ENCODE measurements at regions not wholly inside any gene's neighbourhood (a gene's known extent, or its start where the extent isn't known, plus 50 kb on each side); places are given as distances from the start of the nearest gene placed in this dataset.

DNA sequence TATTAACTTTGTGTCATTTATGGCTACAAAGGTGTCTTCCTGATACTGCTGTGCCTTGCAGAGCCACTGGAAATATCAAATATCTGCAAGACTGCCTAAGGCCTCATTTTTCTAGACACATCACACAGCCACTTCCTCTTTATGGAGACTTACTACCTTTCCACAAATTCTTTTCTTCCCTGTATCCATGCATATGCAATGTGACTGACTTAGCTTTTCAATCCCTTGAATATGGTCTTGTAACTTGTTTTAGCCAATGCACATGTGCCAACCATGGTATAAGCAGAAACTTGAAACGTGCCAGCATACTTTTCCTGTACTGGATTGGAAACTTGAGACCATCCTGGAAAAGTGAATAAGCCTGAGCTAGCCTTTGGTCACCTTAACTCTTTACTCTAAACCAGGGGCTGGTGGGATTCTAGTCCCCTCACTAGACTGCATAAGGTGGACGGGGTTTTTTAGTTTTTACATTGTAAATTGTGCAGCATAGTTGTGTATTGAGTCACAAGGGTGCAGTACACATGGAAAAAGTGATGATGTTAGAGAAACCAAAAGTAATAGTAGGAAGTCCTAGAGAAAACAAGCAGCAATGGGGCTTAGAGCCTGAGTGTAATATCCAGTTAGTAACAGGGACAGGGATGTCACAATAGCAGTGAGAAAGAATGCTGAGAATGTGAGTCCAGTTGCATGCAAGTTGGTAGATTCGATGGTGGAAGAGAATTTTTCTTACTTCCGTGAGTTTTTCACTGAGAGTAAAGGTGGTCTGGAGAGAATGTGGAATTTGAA lies 879.5 kb downstream of the SORCS1 start:
- TF ChIP-seq, protein P1, sequence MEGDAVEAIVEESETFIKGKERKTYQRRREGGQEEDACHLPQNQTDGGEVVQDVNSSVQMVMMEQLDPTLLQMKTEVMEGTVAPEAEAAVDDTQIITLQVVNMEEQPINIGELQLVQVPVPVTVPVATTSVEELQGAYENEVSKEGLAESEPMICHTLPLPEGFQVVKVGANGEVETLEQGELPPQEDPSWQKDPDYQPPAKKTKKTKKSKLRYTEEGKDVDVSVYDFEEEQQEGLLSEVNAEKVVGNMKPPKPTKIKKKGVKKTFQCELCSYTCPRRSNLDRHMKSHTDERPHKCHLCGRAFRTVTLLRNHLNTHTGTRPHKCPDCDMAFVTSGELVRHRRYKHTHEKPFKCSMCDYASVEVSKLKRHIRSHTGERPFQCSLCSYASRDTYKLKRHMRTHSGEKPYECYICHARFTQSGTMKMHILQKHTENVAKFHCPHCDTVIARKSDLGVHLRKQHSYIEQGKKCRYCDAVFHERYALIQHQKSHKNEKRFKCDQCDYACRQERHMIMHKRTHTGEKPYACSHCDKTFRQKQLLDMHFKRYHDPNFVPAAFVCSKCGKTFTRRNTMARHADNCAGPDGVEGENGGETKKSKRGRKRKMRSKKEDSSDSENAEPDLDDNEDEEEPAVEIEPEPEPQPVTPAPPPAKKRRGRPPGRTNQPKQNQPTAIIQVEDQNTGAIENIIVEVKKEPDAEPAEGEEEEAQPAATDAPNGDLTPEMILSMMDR (IDR thresholded peaks at IDR 0.05 in 8 of 11, conservative IDR thresholded peaks at IDR 0.05 in 3 of 11), result no peak
- TF ChIP-seq POLR2AphosphoS5 (IDR thresholded peaks at IDR 0.05) (no peak), POLR2A (IDR thresholded peaks at IDR 0.05) (no peak)
- no peak for DNase-seq
- no peaks in the 10 kb centered on the region for H3K4me1 ChIP-seq
- 54 to 67% (median 59%) methylated on average over 4 of the region's 4 CpGs for WGBS, 5 donors
- no peaks in the 10 kb centered on the region for H3K36me3 ChIP-seq
- H3K27me3 ChIP-seq (replicated peaks in 1 of 7), result no peaks in the 10 kb centered on the region
- no peak overlapping the region for H3K4me3 ChIP-seq
- peaks cover 0 to 26% (median 4%) of the 10 kb centered on the region in 8 donors for H3K9me3 ChIP-seq
- intact Hi-C loops (cut with DNase I; ENCODE audit: low total_unique reads), result no loop called here
- no peak overlapping the region for H3K27ac ChIP-seq

DNA sequence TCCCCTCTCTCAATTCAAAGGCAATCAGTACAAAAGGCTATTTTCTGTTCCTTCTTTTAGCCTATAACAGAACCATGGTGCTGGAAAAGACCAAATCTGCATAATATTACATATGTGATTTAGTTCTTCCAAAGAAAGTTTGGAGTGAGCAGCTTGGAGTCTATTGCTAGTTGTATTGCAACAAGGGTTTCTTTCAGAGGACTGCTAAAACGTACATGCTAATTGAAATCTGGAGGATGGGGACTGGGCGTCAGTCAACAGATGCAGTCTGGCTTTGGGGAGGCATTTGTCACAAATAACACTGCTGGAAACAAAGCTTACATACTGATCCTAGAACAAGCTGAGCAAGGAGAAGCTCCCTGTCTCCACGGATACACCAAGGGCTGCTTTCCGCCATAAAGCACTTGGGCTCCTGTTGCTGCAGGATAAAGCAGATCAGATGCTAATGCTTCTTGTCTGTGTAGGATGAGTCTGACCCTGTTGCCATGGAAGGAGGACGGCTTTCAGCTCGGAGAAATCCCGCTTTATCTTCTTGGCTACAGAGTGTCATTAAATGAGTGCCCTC lies 883.5 kb downstream of the SORCS1 start:
- no peak for TF ChIP-seq POLR2A (IDR thresholded peaks at IDR 0.05)
- TF ChIP-seq POLR2AphosphoS5 (IDR thresholded peaks at IDR 0.05), result no peak
- TF ChIP-seq, protein P1 (IDR thresholded peaks at IDR 0.05 in 8 of 11, conservative IDR thresholded peaks at IDR 0.05 in 3 of 11), result no peak
- no peak overlapping the region for H3K4me3 ChIP-seq
- no peaks in the 10 kb centered on the region for H3K4me1 ChIP-seq
- DNase-seq, result no peak
- H3K9me3 ChIP-seq, result peaks cover 0 to 19% (median 4%) of the 10 kb centered on the region in 8 donors
- no peaks in the 10 kb centered on the region for H3K27me3 ChIP-seq (replicated peaks in 1 of 7)
- no peaks in the 10 kb centered on the region for H3K36me3 ChIP-seq
- intact Hi-C loops (cut with DNase I; ENCODE audit: low total_unique reads), result no loop called here
- no peak overlapping the region for H3K27ac ChIP-seq
- WGBS, 5 donors, result 54 to 76% (median 70%) methylated on average over 7 of the region's 7 CpGs

DNA sequence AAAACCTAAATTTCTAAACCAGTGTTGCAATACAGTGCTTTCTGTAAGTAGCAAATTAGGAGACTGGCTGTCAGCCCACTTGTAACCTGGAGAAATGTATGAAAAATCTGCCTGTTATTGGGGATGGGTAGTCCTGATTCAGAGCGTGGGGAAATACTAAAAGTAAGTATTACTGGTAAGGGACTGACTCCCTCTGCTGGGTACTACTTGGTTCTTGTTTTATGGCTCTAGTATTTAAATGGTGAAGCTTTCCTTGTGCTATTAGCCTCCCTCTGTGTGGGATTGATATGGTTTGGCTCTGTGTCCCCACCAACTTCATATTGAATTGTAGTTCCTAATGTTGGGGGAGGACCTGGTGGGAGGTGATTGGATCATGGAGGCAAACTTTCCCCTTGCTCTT lies 886.1 kb downstream of the SORCS1 start:
- Histone ChIP-seq H3K36me3 (no peaks in the 10 kb centered on the region), H3K4me3 (no peak overlapping the region), H3K27me3 (replicated peaks in 1 of 7) (no peaks in the 10 kb centered on the region), H3K9me3 (peaks cover 0 to 12% (median 3%) of the 10 kb centered on the region in 8 donors), H3K4me1 (no peaks in the 10 kb centered on the region), H3K27ac (no peak overlapping the region)
- no peak for DNase-seq
- intact Hi-C loops (cut with DNase I; ENCODE audit: low total_unique reads), result no loop called here
- 52 to 70% (median 61%) methylated on average over 1 of the region's 1 CpG for WGBS, 5 donors
- TF ChIP-seq POLR2AphosphoS5 (IDR thresholded peaks at IDR 0.05) (no peak), POLR2A (IDR thresholded peaks at IDR 0.05) (no peak)
- TF ChIP-seq, protein P1 (IDR thresholded peaks at IDR 0.05 in 8 of 11, conservative IDR thresholded peaks at IDR 0.05 in 3 of 11), result no peak

DNA sequence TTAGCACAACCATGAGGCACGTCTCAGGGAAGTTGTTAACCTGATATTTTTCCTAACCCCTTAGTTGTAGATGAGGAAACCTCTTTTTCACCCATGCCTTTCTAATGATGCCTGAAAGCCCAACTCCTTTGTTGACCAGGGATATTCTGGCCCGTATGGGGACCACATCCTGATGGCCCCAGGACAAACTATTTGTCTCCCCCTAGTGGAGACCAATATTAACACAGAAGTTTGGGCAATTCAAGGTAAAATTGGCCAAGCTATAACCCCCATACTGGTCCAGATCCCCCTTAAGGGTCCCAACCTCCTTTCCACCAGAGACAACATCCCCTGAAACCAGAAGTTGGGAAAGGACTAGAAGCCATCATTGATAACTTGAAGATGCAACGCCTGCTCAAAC lies 893.3 kb downstream of the SORCS1 start:
- peaks cover 0 to 34% (median 0%) of the 10 kb centered on the region in 8 donors for H3K9me3 ChIP-seq
- 73 to 84% (median 79%) methylated on average over 3 of the region's 3 CpGs; no CpG with 5 or more reads in 1 of the 5 donors for WGBS, 5 donors
- H3K27me3 ChIP-seq (replicated peaks in 1 of 7), result no peaks in the 10 kb centered on the region
- H3K4me3 ChIP-seq, result no peak overlapping the region
- no peaks in the 10 kb centered on the region for H3K36me3 ChIP-seq
- intact Hi-C loops (cut with DNase I; ENCODE audit: low total_unique reads), result no loop called here
- H3K27ac ChIP-seq, result no peak overlapping the region
- TF ChIP-seq, protein P1 (IDR thresholded peaks at IDR 0.05 in 8 of 11, conservative IDR thresholded peaks at IDR 0.05 in 3 of 11), result no peak
- TF ChIP-seq POLR2A (IDR thresholded peaks at IDR 0.05), result no peak
- TF ChIP-seq POLR2AphosphoS5 (IDR thresholded peaks at IDR 0.05), result no peak
- H3K4me1 ChIP-seq, result no peaks in the 10 kb centered on the region
- DNase-seq, result no peak

Data from spleen (tissue), 11 donors.